ENCODE measurements at regions not wholly inside any gene's neighbourhood (a gene's known extent, or its start where the extent isn't known, plus 50 kb on each side); places are given as distances from the start of the nearest gene placed in this dataset.
"Not testable (repeated sequence)": the region's sequence is repeated elsewhere in the genome, so short reads cannot be mapped to it uniquely, and the experiment has no call there.

GRCh38 chr10:45056806-45057205 lies 56.1 kb downstream of the ZNF22 start:
- DNase-seq; H3K4me1 Mint-ChIP-seq (ENCODE audit: low read depth); H3K4me3 Mint-ChIP-seq; CTCF ChIA-PET; H3K36me3 Mint-ChIP-seq (ENCODE audit: low read depth); intact Hi-C loops (cut with micrococcal nuclease); H3K9me3 Mint-ChIP-seq; H3K27ac Mint-ChIP-seq: not testable (repeated sequence)
- peaks cover 16% of the 10 kb centered on the region for H3K27me3 Mint-ChIP-seq (ENCODE audit: low read depth)

GRCh38 chr10:45058580-45058979 lies 57.9 kb downstream of the ZNF22 start:
- Mint-ChIP-seq H3K9me3 (no peaks in the 10 kb centered on the region), H3K4me3 (no peak overlapping the region), H3K27me3 (ENCODE audit: low read depth) (peaks cover 12% of the 10 kb centered on the region), H3K36me3 (ENCODE audit: low read depth) (no peaks in the 10 kb centered on the region), H3K4me1 (ENCODE audit: low read depth) (peaks cover 2% of the 10 kb centered on the region), H3K27ac (no peak overlapping the region)
- intact Hi-C loops (cut with micrococcal nuclease) = no loop called here
- CTCF ChIA-PET = no interaction called here
- no peak for DNase-seq

- H3K4me3 Mint-ChIP-seq = no peak overlapping the region
- H3K27me3 Mint-ChIP-seq (ENCODE audit: low read depth) = peaks cover 12% of the 10 kb centered on the region
- peaks cover 2% of the 10 kb centered on the region for H3K4me1 Mint-ChIP-seq (ENCODE audit: low read depth)
- H3K9me3 Mint-ChIP-seq = no peaks in the 10 kb centered on the region
- H3K27ac Mint-ChIP-seq = no peak overlapping the region
- intact Hi-C loops (cut with micrococcal nuclease) = no loop called here
- DNase-seq = no peak
- no peaks in the 10 kb centered on the region for H3K36me3 Mint-ChIP-seq (ENCODE audit: low read depth)
- CTCF ChIA-PET = no interaction called here
These were observed 58.4 kb downstream of the ZNF22 start for GRCh38 chr10:45058992-45059561.

GRCh38 chr10:45059632-45060031 lies 58.9 kb downstream of the ZNF22 start:
- CTCF ChIA-PET = no interaction called here
- Mint-ChIP-seq H3K9me3 (no peaks in the 10 kb centered on the region), H3K27me3 (ENCODE audit: low read depth) (peaks cover 8% of the 10 kb centered on the region), H3K27ac (no peak overlapping the region), H3K4me3 (no peak overlapping the region), H3K36me3 (ENCODE audit: low read depth) (no peaks in the 10 kb centered on the region), H3K4me1 (ENCODE audit: low read depth) (peaks cover 2% of the 10 kb centered on the region)
- no peak for DNase-seq
- intact Hi-C loops (cut with micrococcal nuclease) = no loop called here

GRCh38 chr10:45061982-45062381 lies 61.3 kb downstream of the ZNF22 start:
- Mint-ChIP-seq H3K9me3 (no peaks in the 10 kb centered on the region), H3K4me3 (no peak overlapping the region), H3K27me3 (ENCODE audit: low read depth) (peaks cover 5% of the 10 kb centered on the region), H3K27ac (no peak overlapping the region), H3K4me1 (ENCODE audit: low read depth) (peaks cover 2% of the 10 kb centered on the region), H3K36me3 (ENCODE audit: low read depth) (no peaks in the 10 kb centered on the region)
- CTCF ChIA-PET = interaction anchor here (1.1 kb wide), 1 partner anchor 42 kb away, joined by 3 read pairs; no protein-coding TSS in a partner anchor
- DNase-seq = no peak
- intact Hi-C loops (cut with micrococcal nuclease) = no loop called here

GRCh38 chr10:45063591-45064231 lies 63.0 kb downstream of the ZNF22 start:
- intact Hi-C loops (cut with micrococcal nuclease) = no loop called here
- no peak overlapping the region for H3K4me3 Mint-ChIP-seq
- H3K27ac Mint-ChIP-seq = no peak overlapping the region

GRCh38 chr10:45064998-45065397 lies 64.3 kb downstream of the ZNF22 start:
- CTCF ChIA-PET = no interaction called here
- no peaks in the 10 kb centered on the region for H3K36me3 Mint-ChIP-seq (ENCODE audit: low read depth)
- no peaks in the 10 kb centered on the region for H3K9me3 Mint-ChIP-seq
- intact Hi-C loops (cut with micrococcal nuclease) = no loop called here
- H3K4me3 Mint-ChIP-seq = no peak overlapping the region
- no peaks in the 10 kb centered on the region for H3K4me1 Mint-ChIP-seq (ENCODE audit: low read depth)
- H3K27me3 Mint-ChIP-seq (ENCODE audit: low read depth) = peaks cover 6% of the 10 kb centered on the region
- no peak for DNase-seq
- H3K27ac Mint-ChIP-seq = no peak overlapping the region

More at GRCh38 chr10:45063591-45064231, 63.0 kb downstream of the ZNF22 start:
- Mint-ChIP-seq H3K27me3 (ENCODE audit: low read depth) (peaks cover 3% of the 10 kb centered on the region), H3K4me1 (ENCODE audit: low read depth) (no peaks in the 10 kb centered on the region), H3K9me3 (no peaks in the 10 kb centered on the region), H3K36me3 (ENCODE audit: low read depth) (no peaks in the 10 kb centered on the region)
- CTCF ChIA-PET = no interaction called here
- no peak for DNase-seq

GRCh38 chr10:45071043-45071813 lies 70.5 kb downstream of the ZNF22 start:
- no peak for DNase-seq
- no peaks in the 10 kb centered on the region for H3K36me3 Mint-ChIP-seq (ENCODE audit: low read depth)
- H3K9me3 Mint-ChIP-seq = peaks cover 10% of the 10 kb centered on the region
- no peak overlapping the region for H3K27ac Mint-ChIP-seq
- H3K27me3 Mint-ChIP-seq (ENCODE audit: low read depth) = peaks cover 8% of the 10 kb centered on the region
- CTCF ChIA-PET = interaction anchor here (0.7 kb wide), 1 partner anchor 121 kb away, joined by 5 read pairs; no protein-coding TSS in a partner anchor
- intact Hi-C loops (cut with micrococcal nuclease) = no loop called here
- no peak overlapping the region for H3K4me3 Mint-ChIP-seq
- no peaks in the 10 kb centered on the region for H3K4me1 Mint-ChIP-seq (ENCODE audit: low read depth)

GRCh38 chr10:45075216-45075615 lies 74.5 kb downstream of the ZNF22 start:
- DNase-seq = no peak
- Mint-ChIP-seq H3K36me3 (ENCODE audit: low read depth) (no peaks in the 10 kb centered on the region), H3K4me3 (no peak overlapping the region), H3K27ac (no peak overlapping the region), H3K9me3 (peaks cover 10% of the 10 kb centered on the region), H3K27me3 (ENCODE audit: low read depth) (peaks cover 7% of the 10 kb centered on the region), H3K4me1 (ENCODE audit: low read depth) (no peaks in the 10 kb centered on the region)
- intact Hi-C loops (cut with micrococcal nuclease) = no loop called here
- CTCF ChIA-PET = no interaction called here

- no peaks in the 10 kb centered on the region for H3K36me3 Mint-ChIP-seq (ENCODE audit: low read depth)
- CTCF ChIA-PET = no interaction called here
- DNase-seq = no peak
- H3K27me3 Mint-ChIP-seq (ENCODE audit: low read depth) = peaks cover 7% of the 10 kb centered on the region
- no peaks in the 10 kb centered on the region for H3K4me1 Mint-ChIP-seq (ENCODE audit: low read depth)
- intact Hi-C loops (cut with micrococcal nuclease) = no loop called here
- H3K27ac Mint-ChIP-seq = no peak overlapping the region
- H3K4me3 Mint-ChIP-seq = no peak overlapping the region
- peaks cover 5% of the 10 kb centered on the region for H3K9me3 Mint-ChIP-seq
These were observed 75.2 kb downstream of the ZNF22 start for GRCh38 chr10:45075826-45076380.

GRCh38 chr10:45076891-45077290 lies 76.2 kb downstream of the ZNF22 start:
- H3K9me3 Mint-ChIP-seq = no peaks in the 10 kb centered on the region
- no peak overlapping the region for H3K4me3 Mint-ChIP-seq
- intact Hi-C loops (cut with micrococcal nuclease) = no loop called here
- no peaks in the 10 kb centered on the region for H3K4me1 Mint-ChIP-seq (ENCODE audit: low read depth)
- no peak for DNase-seq
- peaks cover 8% of the 10 kb centered on the region for H3K27me3 Mint-ChIP-seq (ENCODE audit: low read depth)
- CTCF ChIA-PET = interaction anchor here (0.6 kb wide), 1 partner anchor 114 kb away, joined by 4 read pairs; no protein-coding TSS in a partner anchor
- no peaks in the 10 kb centered on the region for H3K36me3 Mint-ChIP-seq (ENCODE audit: low read depth)
- no peak overlapping the region for H3K27ac Mint-ChIP-seq

GRCh38 chr10:45080331-45080730 lies 79.6 kb downstream of the ZNF22 start:
- H3K4me1 Mint-ChIP-seq (ENCODE audit: low read depth) = no peaks in the 10 kb centered on the region
- DNase-seq = no peak
- peaks cover 5% of the 10 kb centered on the region for H3K9me3 Mint-ChIP-seq
- CTCF ChIA-PET = no interaction called here
- intact Hi-C loops (cut with micrococcal nuclease) = no loop called here
- H3K27ac Mint-ChIP-seq = no peak overlapping the region
- no peaks in the 10 kb centered on the region for H3K36me3 Mint-ChIP-seq (ENCODE audit: low read depth)
- H3K4me3 Mint-ChIP-seq = no peak overlapping the region
- H3K27me3 Mint-ChIP-seq (ENCODE audit: low read depth) = peaks cover 14% of the 10 kb centered on the region

Data from activated naive CD4-positive, alpha-beta T cell treated with anti-CD3 and anti-CD28 coated beads for 36 hours (primary cell).